AG04450 (cell line): ENCODE measurements at regions not wholly inside any gene's neighbourhood (a gene's known extent, or its start where the extent isn't known, plus 50 kb on each side); places are given as distances from the start of the nearest gene placed in this dataset.

ENCODE experiments used
- CTCF ChIA-PET: fragments of 300-600, 350-600 bp; formaldehyde crosslinking; extraction: SDS; loops from one replicate; lab custom pipeline; 2022; ENCODE audit warnings: antibody characterized with exemption, inconsistent platforms; lab: Charles Lee
- POLR2A ChIA-PET: fragments of 350-600 bp; formaldehyde crosslinking; extraction: SDS; loops from one replicate; lab custom pipeline; 2021; ENCODE audit warnings: antibody characterized with exemption, inconsistent platforms; lab: Yijun Ruan, JAX
- DNase-seq: peaks from one replicate; pipeline ENCODE4 v3.0.0-alpha.2; 2011; ENCODE audit warnings: low read depth, low spot score
- H3K27ac ChIP-seq: one replicate; pipeline ENCODE4 v1.5.1; 2012; ENCODE audit warnings: low read depth, low read length, control low read depth
- H3K27me3 ChIP-seq: one replicate; pipeline ENCODE4 v1.6.0; 2012; ENCODE audit warnings: low read length; ENCODE audit not compliant: control insufficient read depth, insufficient read depth
- H3K4me3 ChIP-seq: 2 replicates; pipeline ENCODE4 v1.5.1; 2011; ENCODE audit warnings: mild to moderate bottlenecking, low read depth, low read length, control low read depth
- H3K9me3 ChIP-seq: 2 replicates; pipeline ENCODE4 v1.5.1; 2012; ENCODE audit warnings: low read length; ENCODE audit not compliant: control insufficient read depth, insufficient read depth
- CTCF ChIP-seq: IDR thresholded peaks from 2 replicates; pipeline ENCODE4 v1.5.1; 2011; ENCODE audit warnings: low read depth, low read length, control low read depth, inconsistent platforms

GRCh38 chr5:18090177-18090576, 455.9 kb downstream of the TAF11L14 start:
- POLR2A ChIA-PET: no interaction called here

GRCh38 chr5:18091142-18091541, 456.9 kb downstream of the TAF11L14 start:
- H3K27me3 ChIP-seq: no peaks in the 10 kb centered on the region
- no peak for TF ChIP-seq CTCF
- DNase-seq: no peak
- CTCF ChIA-PET: no interaction called here
- no peak overlapping the region for H3K4me3 ChIP-seq
- H3K9me3 ChIP-seq: peaks cover 4% of the 10 kb centered on the region; the same call in 1 of the 2 replicates
- H3K27ac ChIP-seq: no peak overlapping the region
- POLR2A ChIA-PET: no interaction called here

More at GRCh38 chr5:18090177-18090576, 455.9 kb downstream of the TAF11L14 start:
- DNase-seq: no peak
- Histone ChIP-seq H3K27me3 (no peaks in the 10 kb centered on the region), H3K27ac (no peak overlapping the region), H3K4me3 (no peak overlapping the region), H3K9me3 (peaks cover 4% of the 10 kb centered on the region; the same call in 1 of the 2 replicates)
- TF ChIP-seq CTCF: no peak
- CTCF ChIA-PET: no interaction called here

DNA sequence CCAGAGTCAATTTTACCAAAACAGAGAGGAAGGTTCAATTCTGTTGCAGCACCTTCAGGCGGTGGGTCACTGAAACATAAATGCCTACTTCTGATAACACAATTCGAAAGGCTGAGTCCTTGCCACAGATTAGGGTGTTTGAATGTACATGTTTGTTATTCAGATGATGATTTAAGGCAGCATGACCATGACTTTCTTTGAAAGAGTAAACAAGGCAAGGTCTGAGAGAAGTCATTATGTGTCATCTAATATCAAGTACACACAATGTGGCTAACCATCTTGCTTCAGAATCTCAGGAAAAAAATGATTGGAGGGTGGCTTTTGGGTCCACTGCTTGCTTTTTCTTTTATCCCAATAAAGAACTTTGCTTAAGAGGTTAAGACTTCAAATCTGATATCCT, 457.5 kb downstream of the TAF11L14 start:
- ChIA-PET POLR2A (no interaction called here), CTCF (no interaction called here)
- Histone ChIP-seq H3K27me3 (no peaks in the 10 kb centered on the region), H3K4me3 (no peak overlapping the region), H3K27ac (no peak overlapping the region), H3K9me3 (peaks cover 4% of the 10 kb centered on the region; the same call in 1 of the 2 replicates)
- TF ChIP-seq CTCF: no peak
- DNase-seq: no peak

DNA sequence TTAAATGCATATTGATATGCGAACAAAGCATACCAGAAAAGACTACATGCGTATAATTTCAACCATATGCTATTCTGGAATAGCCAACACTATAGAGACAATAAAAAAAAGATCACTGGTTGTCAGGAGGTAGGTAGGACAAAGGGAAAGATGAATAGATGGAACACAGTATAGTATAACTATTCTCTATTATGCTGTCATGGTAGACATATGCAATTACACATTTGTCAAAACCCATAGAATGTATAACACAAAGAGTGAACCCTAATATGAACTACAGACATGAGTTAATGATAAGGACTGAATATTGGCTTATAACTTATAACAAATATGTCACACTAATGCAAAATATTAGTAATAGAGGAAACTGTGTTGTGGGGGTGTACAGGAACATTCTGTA, 460.8 kb downstream of the TAF11L14 start:
- DNase-seq: no peak
- CTCF ChIA-PET: no interaction called here
- Histone ChIP-seq H3K9me3 (peaks cover 4% of the 10 kb centered on the region; the same call in 1 of the 2 replicates), H3K27ac (no peak overlapping the region), H3K27me3 (no peaks in the 10 kb centered on the region), H3K4me3 (no peak overlapping the region)
- POLR2A ChIA-PET: no interaction called here
- no peak for TF ChIP-seq CTCF

GRCh38 chr5:18097817-18098216, 463.6 kb downstream of the TAF11L14 start:
- ChIA-PET CTCF (no interaction called here), POLR2A (no interaction called here)
- H3K27ac ChIP-seq: no peak overlapping the region
- H3K4me3 ChIP-seq: no peak overlapping the region
- peaks cover 4% of the 10 kb centered on the region; the same call in 1 of the 2 replicates for H3K9me3 ChIP-seq
- TF ChIP-seq CTCF: no peak
- no peak for DNase-seq
- H3K27me3 ChIP-seq: no peaks in the 10 kb centered on the region
